GM12878 (cell line): ENCODE measurements at regions not wholly inside any gene's neighbourhood (a gene's known extent, or its start where the extent isn't known, plus 50 kb on each side); places are given as distances from the start of the nearest gene placed in this dataset.

Experiments
- ATAC-seq: fragments of 200-7000 bp; cut with Tn5 transposase; 3 replicates; pipeline ENCODE4 v1.9.1; 2020; ENCODE audit warnings: mild to moderate bottlenecking, moderate library complexity
- BruUV-seq: library from RNA; stranded (reverse); fragments of 400-500 nt; replicated peaks from 2 replicates; lab custom pipeline; 2021; lab: Mats Ljungman, UMichigan
- CTCF ChIA-PET: fragments of 300-600 bp; sonication (Branson Sonifier 250); formaldehyde crosslinking; extraction: SDS; loops from one replicate; lab custom pipeline; 2021; ENCODE audit warnings: inconsistent platforms; lab: Yijun Ruan, JAX
- POLR2A ChIA-PET: fragments of 350-600 bp; formaldehyde crosslinking; extraction: SDS; loops from one replicate; lab custom pipeline; 2021; ENCODE audit warnings: inconsistent platforms; lab: Charles Lee
- RAD21 ChIA-PET: fragments of 300-600 bp; sonication (Branson Sonifier 250); formaldehyde crosslinking; loops from one replicate; lab custom pipeline; 2023; ENCODE audit warnings: antibody characterized with exemption; ENCODE audit not compliant: unreplicated experiment; lab: Charles Lee
- SMC1A ChIA-PET: fragments of 300-600 bp; sonication (Branson Sonifier 250); formaldehyde crosslinking; loops from one replicate; lab custom pipeline; 2023; ENCODE audit not compliant: unreplicated experiment, uncharacterized antibody; lab: Charles Lee
- DNase-seq: peaks from one replicate; pipeline ENCODE4 v3.0.0-alpha.2; 2011; ENCODE audit warnings: low read depth, low spot score
- FAIRE-seq: peaks from 3 replicates; lab custom pipeline; 2011; peaks lifted over from hg19 to GRCh38; lab: Jason Lieb, UNC
- H2AFZ ChIP-seq: 2 replicates; pipeline ENCODE4 v1.6.0; 2011; ENCODE audit warnings: low read depth, low read length, control low read depth; ENCODE audit not compliant: control insufficient read depth
- H3K27ac ChIP-seq: 2 replicates; pipeline ENCODE4 v1.5.1; 2011; ENCODE audit warnings: control low read depth; ENCODE audit not compliant: control insufficient read depth, insufficient read depth
- H3K27me3 ChIP-seq, 2 experiments: replicated peaks in 1 of 2; 2 replicates each; pipeline versions ENCODE4 v1.6.0 to v1.6.1; 2011; ENCODE audit warnings: low read length in 1 of 2; ENCODE audit not compliant: control insufficient read depth in 2 of 2, insufficient read depth in 2 of 2
- H3K36me3 ChIP-seq, 2 experiments: 2 replicates each; pipeline ENCODE4 v1.5.1; 2011; ENCODE audit warnings: low read length in 1 of 2; ENCODE audit not compliant: control insufficient read depth in 2 of 2, insufficient read depth in 2 of 2
- H3K4me1 ChIP-seq: 2 replicates; pipeline ENCODE4 v1.6.1; 2011; ENCODE audit warnings: mild to moderate bottlenecking, low read length, moderate library complexity, mixed read lengths; ENCODE audit not compliant: control insufficient read depth, insufficient read depth
- H3K4me2 ChIP-seq: 2 replicates; pipeline ENCODE4 v1.6.0; 2011; ENCODE audit warnings: control low read depth; ENCODE audit not compliant: control insufficient read depth, insufficient read depth
- H3K4me3 ChIP-seq: fragments of 200-600 bp; sonication (generic); 2 replicates; pipeline ENCODE4 v1.5.1; 2016
- H3K79me2 ChIP-seq: 2 replicates; pipeline ENCODE4 v1.6.0; 2011; ENCODE audit warnings: low read length; ENCODE audit not compliant: control insufficient read depth, insufficient read depth
- H3K9ac ChIP-seq: 2 replicates; pipeline ENCODE4 v1.8.0; 2011; ENCODE audit warnings: low read length, control low read depth, mixed read lengths; ENCODE audit not compliant: control insufficient read depth, insufficient read depth
- H3K9me3 ChIP-seq: replicated peaks from 3 replicates; pipeline ENCODE4 v1.5.1; 2011; ENCODE audit warnings: mild to moderate bottlenecking, low read length; ENCODE audit not compliant: control insufficient read depth, insufficient read depth
- H4K20me1 ChIP-seq: 2 replicates; pipeline ENCODE4 v1.6.0; 2011; ENCODE audit not compliant: control insufficient read depth, insufficient read depth
- BCLAF1 ChIP-seq: fragments of 450-650 bp; IDR thresholded peaks from 2 replicates; pipeline ENCODE4 v1.6.1; 2017; ENCODE audit warnings: antibody characterized with exemption, mild to moderate bottlenecking, moderate library complexity
- JUND ChIP-seq: IDR thresholded peaks from 2 replicates; pipeline ENCODE4 v1.6.1; 2012; ENCODE audit warnings: low read depth, mild to moderate bottlenecking, low read length, improper control_type of control experiment, moderate library complexity
- MEF2A ChIP-seq: IDR thresholded peaks from 2 replicates; pipeline ENCODE4 v1.6.1; 2011; ENCODE audit warnings: low read depth, mild to moderate bottlenecking, low read length, moderate library complexity; ENCODE audit not compliant: insufficient read depth
- MYC ChIP-seq: IDR thresholded peaks from 2 replicates; pipeline ENCODE4 v1.6.1; 2011; ENCODE audit warnings: mild to moderate bottlenecking, low read length, moderate library complexity, inconsistent platforms; ENCODE audit not compliant: insufficient read depth, insufficient replicate concordance, insufficient read length, severe bottlenecking
- POLR2AphosphoS2 ChIP-seq: IDR thresholded peaks from 2 replicates; pipeline ENCODE4 v1.6.1; 2011; ENCODE audit warnings: low read depth, mild to moderate bottlenecking, low read length, improper control_type of control experiment, moderate library complexity
- RCOR1 ChIP-seq: conservative IDR thresholded peaks from 2 replicates; pipeline ENCODE4 v1.6.1; 2012; ENCODE audit warnings: low read depth, low read length, improper control_type of control experiment
- SPI1 ChIP-seq: IDR thresholded peaks from 2 replicates; pipeline ENCODE4 v1.6.1; 2011; ENCODE audit warnings: low read depth, mild to moderate bottlenecking, low read length, moderate library complexity, borderline replicate concordance; ENCODE audit not compliant: insufficient read depth
- STAT3 ChIP-seq: IDR thresholded peaks from 2 replicates; pipeline ENCODE4 v1.6.1; 2011; ENCODE audit warnings: low read depth, low read length, improper control_type of control experiment
- SUZ12 ChIP-seq: fragments of 200-600 bp; sonication (generic); IDR thresholded peaks from one replicate; pipeline ENCODE4 v1.6.1; 2018; ENCODE audit warnings: antibody characterized with exemption, mild to moderate bottlenecking; ENCODE audit not compliant: unreplicated experiment
- ZBTB40 ChIP-seq: fragments of 450-650 bp; IDR thresholded peaks from 2 replicates; pipeline ENCODE4 v1.6.1; 2016; ENCODE audit warnings: mild to moderate bottlenecking, moderate library complexity, borderline replicate concordance
- ZNF207 ChIP-seq: fragments of 450-650 bp; IDR thresholded peaks from 2 replicates; pipeline ENCODE4 v1.6.1; 2014; ENCODE audit warnings: antibody characterized with exemption, mild to moderate bottlenecking, borderline replicate concordance
- ZNF384 ChIP-seq: IDR thresholded peaks from 2 replicates; pipeline ENCODE4 v1.6.1; 2012; ENCODE audit warnings: low read depth, mild to moderate bottlenecking, low read length, improper control_type of control experiment, borderline replicate concordance
- WGBS: methylation state at CpG from one replicate; pipeline ENCODE4 v1.1.6; 2016; ENCODE audit warnings: low lambda C conversion rate; ENCODE audit not compliant: insufficient replicate concordance, insufficient coverage; ENCODE audit errors: missing lambda C conversion rate; 5-methylcytosine and 5-hydroxymethylcytosine counted together
- in situ Hi-C: fragments of 300-500 bp; cut with MboI; formaldehyde crosslinking; loops from 9 replicates; pipeline ENCODE4 v1.14.3; 2018; ENCODE audit warnings: mixed read lengths
- intact Hi-C: fragments of 100-400 bp; cut with micrococcal nuclease; formaldehyde crosslinking; loops from one replicate; pipeline ENCODE4 v1.14.2; 2022; ENCODE audit not compliant: unreplicated experiment

DNA sequence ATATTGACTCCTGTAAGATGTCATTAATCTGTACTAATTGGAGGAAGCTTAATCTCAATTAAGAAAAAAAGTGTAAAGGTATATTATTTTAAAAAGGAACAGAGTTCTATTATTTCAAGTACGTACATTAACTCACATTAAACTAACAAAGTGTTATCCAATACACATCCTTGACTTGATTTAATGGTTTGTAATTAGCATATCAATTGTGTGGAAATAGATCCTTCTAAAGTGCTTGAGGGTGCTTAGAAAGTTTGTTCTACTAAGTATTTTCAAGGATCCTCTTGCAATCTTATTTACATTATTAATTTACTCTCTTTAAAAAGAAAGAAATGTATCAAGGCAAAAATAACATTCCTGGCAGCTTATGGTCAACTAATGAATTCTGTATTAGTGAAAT lies 720.3 kb downstream of the KCNJ3 start:
- Histone ChIP-seq H3K4me3 (no peak overlapping the region), H3K4me1 (no peaks in the 10 kb centered on the region), H3K27me3 (no peaks in the 10 kb centered on the region), H3K9me3 (no peaks in the 10 kb centered on the region), H3K9ac (no peak overlapping the region), H3K4me2 (no peak overlapping the region), H3K79me2 (no peaks in the 10 kb centered on the region), H3K36me3 (no peaks in the 10 kb centered on the region), H3K27ac (no peak overlapping the region), H4K20me1 (no peaks in the 10 kb centered on the region), H2AFZ (no peak overlapping the region)
- intact Hi-C loops (no loop called here), in situ Hi-C loops (no loop called here)
- ChIA-PET POLR2A (no interaction called here), RAD21 (no interaction called here), SMC1A (no interaction called here), CTCF (no interaction called here)
- DNase-seq, result no peak
- FAIRE-seq, result no peak
- ATAC-seq, result no peak
- 31% methylated on average over 1 of the region's 1 CpG for WGBS
- TF ChIP-seq STAT3, result no peak
- TF ChIP-seq JUND, result no peak
- TF ChIP-seq ZBTB40, result no peak
- no peak for TF ChIP-seq ZNF384
- TF ChIP-seq SUZ12, result no peak
- TF ChIP-seq BCLAF1, result no peak
- no peak for TF ChIP-seq MEF2A
- TF ChIP-seq SPI1, result no peak
- no peak for TF ChIP-seq RCOR1
- no peak for TF ChIP-seq ZNF207
- TF ChIP-seq MYC, result no peak
- no peak for TF ChIP-seq POLR2AphosphoS2
- BruUV-seq, result no TSS peak
